BJ (cell line): ENCODE measurements at regions not wholly inside any gene's neighbourhood (a gene's known extent, or its start where the extent isn't known, plus 50 kb on each side); places are given as distances from the start of the nearest gene placed in this dataset.

Experiments
- CTCF ChIA-PET: fragments of 350-600 bp; formaldehyde crosslinking; extraction: SDS; loops from one replicate; lab custom pipeline; 2021; ENCODE audit warnings: antibody characterized with exemption, inconsistent platforms; lab: Yijun Ruan, JAX
- POLR2A ChIA-PET: fragments of 300-600 bp; sonication (Branson Sonifier 250); formaldehyde crosslinking; extraction: SDS; loops from one replicate; lab custom pipeline; 2021; ENCODE audit warnings: antibody characterized with exemption; lab: Charles Lee
- DNase-seq: peaks from one replicate; pipeline ENCODE4 v3.0.0-alpha.2; 2011; ENCODE audit warnings: low read depth
- H3K27me3 ChIP-seq: 2 replicates; pipeline ENCODE4 v1.6.0; 2011; ENCODE audit warnings: low read length; ENCODE audit not compliant: control insufficient read depth, insufficient read depth
- H3K36me3 ChIP-seq: 2 replicates; pipeline ENCODE4 v1.5.1; 2011; ENCODE audit warnings: low read length; ENCODE audit not compliant: control insufficient read depth, insufficient read depth
- H3K4me3 ChIP-seq: 2 replicates; pipeline ENCODE4 v1.5.1; 2011; ENCODE audit warnings: low read depth, mild to moderate bottlenecking, control low read depth, low read length
- TF ChIP-seq, protein P1 (sequence below): IDR thresholded peaks from 2 replicates; pipeline ENCODE4 v1.5.1; 2011; ENCODE audit warnings: low read depth, mild to moderate bottlenecking, control low read depth, inconsistent platforms, low read length, moderate library complexity; ENCODE audit not compliant: insufficient read depth

DNA sequence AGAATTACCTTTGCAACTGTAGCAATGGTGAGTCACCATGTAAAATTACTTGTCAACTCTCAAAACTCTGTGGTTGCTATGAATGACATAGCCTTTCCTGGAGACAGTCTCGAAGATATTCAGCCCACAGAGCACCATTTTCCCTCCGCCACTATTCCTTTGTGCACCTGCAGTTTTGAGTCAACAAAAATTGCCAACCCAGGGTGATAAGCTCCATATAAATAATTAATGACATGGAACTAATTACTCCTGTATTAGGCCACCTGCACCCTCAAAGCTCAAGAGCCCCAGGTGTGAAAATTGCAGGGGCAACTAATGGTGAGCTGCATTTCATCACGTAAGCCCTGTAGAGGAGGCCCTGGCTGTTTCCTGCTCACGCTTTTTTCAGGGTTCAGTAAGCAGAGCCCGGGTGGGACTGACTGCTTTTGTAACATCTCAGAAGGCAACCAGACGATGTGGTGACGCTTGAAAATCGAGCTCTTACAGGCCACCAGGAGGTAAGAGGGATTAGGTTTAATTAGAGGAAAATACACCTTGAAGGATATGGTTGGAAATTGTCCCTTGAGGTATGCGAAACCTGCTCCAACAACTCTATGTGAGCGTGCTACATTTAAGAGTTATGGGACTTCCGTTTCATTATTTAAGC is 70.8 kb downstream of the BMP2 start:
- no peak for DNase-seq
- POLR2A ChIA-PET: no interaction called here
- CTCF ChIA-PET: interaction anchor here (1.7 kb wide), 1 partner anchor 9 kb away, joined by 5 read pairs; no protein-coding TSS in a partner anchor
- TF ChIP-seq, protein P1, sequence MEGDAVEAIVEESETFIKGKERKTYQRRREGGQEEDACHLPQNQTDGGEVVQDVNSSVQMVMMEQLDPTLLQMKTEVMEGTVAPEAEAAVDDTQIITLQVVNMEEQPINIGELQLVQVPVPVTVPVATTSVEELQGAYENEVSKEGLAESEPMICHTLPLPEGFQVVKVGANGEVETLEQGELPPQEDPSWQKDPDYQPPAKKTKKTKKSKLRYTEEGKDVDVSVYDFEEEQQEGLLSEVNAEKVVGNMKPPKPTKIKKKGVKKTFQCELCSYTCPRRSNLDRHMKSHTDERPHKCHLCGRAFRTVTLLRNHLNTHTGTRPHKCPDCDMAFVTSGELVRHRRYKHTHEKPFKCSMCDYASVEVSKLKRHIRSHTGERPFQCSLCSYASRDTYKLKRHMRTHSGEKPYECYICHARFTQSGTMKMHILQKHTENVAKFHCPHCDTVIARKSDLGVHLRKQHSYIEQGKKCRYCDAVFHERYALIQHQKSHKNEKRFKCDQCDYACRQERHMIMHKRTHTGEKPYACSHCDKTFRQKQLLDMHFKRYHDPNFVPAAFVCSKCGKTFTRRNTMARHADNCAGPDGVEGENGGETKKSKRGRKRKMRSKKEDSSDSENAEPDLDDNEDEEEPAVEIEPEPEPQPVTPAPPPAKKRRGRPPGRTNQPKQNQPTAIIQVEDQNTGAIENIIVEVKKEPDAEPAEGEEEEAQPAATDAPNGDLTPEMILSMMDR: no peak
- Histone ChIP-seq H3K4me3 (no peak overlapping the region), H3K36me3 (no peaks in the 10 kb centered on the region), H3K27me3 (no peaks in the 10 kb centered on the region)

DNA sequence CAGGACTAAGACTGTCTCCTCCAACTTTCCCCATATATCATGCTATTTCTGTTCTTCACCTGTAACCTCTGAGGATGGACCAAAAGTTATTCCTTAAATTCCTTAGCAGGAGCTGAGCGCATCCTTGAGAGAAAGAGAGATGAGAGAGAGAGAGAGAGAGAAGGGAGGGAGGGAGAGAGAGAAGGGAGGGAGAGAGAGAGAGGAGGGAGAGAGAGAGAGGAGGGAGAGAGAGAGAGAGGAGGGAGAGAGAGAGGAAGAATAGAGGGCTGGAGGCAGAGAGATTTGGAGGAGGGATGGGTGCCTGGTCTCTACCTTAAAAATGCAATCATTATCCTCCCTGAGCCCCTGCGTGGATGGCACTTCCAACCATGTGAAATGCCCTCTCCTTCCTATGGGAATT is 73.6 kb downstream of the BMP2 start:
- DNase-seq: no peak
- POLR2A ChIA-PET: no interaction called here
- Histone ChIP-seq H3K4me3 (no peak overlapping the region), H3K27me3 (no peaks in the 10 kb centered on the region), H3K36me3 (no peaks in the 10 kb centered on the region)
- CTCF ChIA-PET: interaction anchor here (1.3 kb wide), 1 partner anchor 1072 kb away, joined by 3 read pairs; no protein-coding TSS in a partner anchor
- TF ChIP-seq, protein P1: no peak

DNA sequence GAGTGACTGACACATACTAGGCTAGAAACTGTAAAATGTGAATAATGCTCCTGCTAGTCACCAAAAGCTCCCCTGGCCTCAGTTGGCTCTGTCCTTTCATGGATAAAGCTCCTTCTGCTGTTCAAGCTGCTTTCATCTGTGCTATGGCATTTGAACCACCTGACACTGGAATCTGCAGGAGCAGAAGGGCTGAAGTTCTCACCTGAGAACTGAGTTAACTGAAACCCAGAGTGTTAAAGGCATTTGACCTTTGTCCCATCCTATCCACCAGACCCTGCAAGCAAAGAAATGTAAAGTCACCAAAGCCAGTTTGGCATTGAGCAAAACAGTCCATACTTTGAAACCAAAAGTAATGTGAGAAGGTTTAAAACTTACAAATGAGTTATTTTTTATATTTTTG is 77.7 kb downstream of the BMP2 start:
- TF ChIP-seq, protein P1: no peak
- POLR2A ChIA-PET: no interaction called here
- H3K27me3 ChIP-seq: no peaks in the 10 kb centered on the region
- H3K36me3 ChIP-seq: no peaks in the 10 kb centered on the region
- no peak for DNase-seq
- no peak overlapping the region for H3K4me3 ChIP-seq
- CTCF ChIA-PET: no interaction called here

DNA sequence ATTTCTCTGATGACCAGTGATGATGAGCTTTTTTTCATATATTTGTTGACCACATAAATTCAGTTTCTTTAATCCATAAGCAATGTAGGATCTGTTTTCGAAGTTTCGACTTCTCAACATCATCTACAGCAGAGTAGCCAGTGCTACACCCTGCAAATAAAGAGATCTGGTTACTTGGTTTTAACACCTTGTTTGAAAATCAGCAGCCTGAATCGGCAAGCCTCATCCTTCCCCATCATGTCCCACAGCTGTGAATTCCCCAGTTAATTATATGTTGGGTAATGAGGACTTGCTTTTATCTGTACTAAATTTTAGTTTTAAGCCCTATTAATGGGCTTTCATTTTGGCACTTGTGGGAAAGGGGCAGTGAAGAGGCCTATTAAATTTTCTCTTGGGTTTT is 80.6 kb downstream of the BMP2 start:
- DNase-seq: no peak
- ChIA-PET CTCF (no interaction called here), POLR2A (no interaction called here)
- Histone ChIP-seq H3K36me3 (no peaks in the 10 kb centered on the region), H3K4me3 (no peak overlapping the region), H3K27me3 (no peaks in the 10 kb centered on the region)
- TF ChIP-seq, protein P1: no peak

DNA sequence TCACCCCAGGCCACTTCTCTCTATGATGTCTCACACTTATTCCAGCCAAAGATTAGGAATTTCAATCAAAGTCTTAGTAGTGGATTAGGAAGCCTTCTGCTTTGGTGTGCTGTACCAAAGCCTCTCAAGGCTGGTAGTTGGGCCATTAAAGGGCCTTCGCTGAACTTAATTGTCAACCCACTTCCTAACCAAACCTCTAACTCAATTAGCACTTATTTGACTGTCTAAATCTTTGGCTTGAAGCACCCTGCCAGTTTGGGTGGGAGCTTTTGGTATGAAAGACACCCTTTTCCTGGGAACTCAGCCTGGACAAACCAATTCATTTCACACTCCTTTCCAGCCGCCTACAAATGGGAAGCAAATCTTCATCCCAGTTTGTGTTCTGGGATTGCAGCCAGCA is 81.5 kb downstream of the BMP2 start:
- TF ChIP-seq, protein P1: no peak
- H3K36me3 ChIP-seq: no peaks in the 10 kb centered on the region
- H3K4me3 ChIP-seq: no peak overlapping the region
- H3K27me3 ChIP-seq: no peaks in the 10 kb centered on the region
- ChIA-PET CTCF (no interaction called here), POLR2A (no interaction called here)
- no peak for DNase-seq
